ENCODE measurements at regions not wholly inside any gene's neighbourhood (a gene's known extent, or its start where the extent isn't known, plus 50 kb on each side); places are given as distances from the start of the nearest gene placed in this dataset.

DNA sequence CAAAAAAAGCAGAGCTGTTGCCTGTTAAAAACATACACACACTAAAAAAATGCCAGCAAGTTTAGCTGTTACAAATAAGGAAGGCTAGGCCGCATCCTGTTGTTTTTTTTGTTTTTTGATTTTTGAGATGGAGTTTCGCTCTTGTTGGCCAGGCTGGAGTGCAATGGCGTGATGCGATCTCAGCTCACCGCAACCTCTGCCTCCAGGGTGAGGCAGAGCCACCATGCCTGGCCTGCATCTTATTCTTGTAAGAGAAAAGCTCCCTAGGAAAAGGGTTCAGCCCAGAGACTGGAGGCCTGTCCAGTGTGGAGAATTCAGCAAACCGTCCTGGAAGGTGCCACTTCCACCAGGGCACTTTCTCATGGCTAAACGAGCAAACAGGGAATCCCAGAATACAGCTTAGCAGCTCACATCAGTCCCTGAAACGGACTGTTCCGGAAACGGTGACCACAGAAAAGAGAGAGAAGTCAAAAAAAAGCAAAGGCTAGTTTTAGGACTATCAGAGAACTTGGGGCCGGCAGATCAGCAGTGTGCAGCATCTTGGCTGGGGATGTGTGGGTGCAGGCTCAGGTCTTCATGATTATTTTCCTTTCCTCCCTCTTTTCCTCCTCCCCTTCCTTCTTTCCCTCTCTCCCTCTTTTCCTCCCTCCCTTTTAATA, 283.6 kb downstream of the AJAP1 start:
- FAIRE-seq (no peak), DNase-seq (ENCODE audit: insufficient read length, low spot score) (no peak)
- no peak for TF ChIP-seq POLR2A (IDR thresholded peaks at IDR 0.05; ENCODE audit: low read depth, low read length)

DNA sequence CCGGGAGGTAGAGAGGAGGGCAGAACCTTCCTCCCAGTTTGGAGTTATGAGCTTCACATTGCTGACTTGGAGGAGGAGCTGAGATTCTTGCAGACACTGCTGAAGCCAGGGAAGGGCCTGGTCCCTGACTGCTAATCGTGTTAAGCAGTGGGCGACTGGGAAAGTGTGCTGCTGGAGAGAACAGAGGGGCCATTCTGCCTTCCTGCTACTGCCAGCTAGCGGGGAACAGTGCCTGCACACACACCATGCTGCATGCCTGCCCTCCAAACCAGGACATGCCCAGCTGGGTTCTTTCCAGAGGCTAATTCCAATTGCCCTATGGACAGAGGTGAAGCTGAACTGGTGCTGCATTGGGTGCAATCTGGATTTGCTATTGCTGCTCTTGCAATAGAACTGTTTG, 281.4 kb downstream of the AJAP1 start:
- no peak for TF ChIP-seq POLR2A (IDR thresholded peaks at IDR 0.05; ENCODE audit: low read depth, low read length)
- no peak for DNase-seq (ENCODE audit: insufficient read length, low spot score)
- FAIRE-seq = no peak

DNA sequence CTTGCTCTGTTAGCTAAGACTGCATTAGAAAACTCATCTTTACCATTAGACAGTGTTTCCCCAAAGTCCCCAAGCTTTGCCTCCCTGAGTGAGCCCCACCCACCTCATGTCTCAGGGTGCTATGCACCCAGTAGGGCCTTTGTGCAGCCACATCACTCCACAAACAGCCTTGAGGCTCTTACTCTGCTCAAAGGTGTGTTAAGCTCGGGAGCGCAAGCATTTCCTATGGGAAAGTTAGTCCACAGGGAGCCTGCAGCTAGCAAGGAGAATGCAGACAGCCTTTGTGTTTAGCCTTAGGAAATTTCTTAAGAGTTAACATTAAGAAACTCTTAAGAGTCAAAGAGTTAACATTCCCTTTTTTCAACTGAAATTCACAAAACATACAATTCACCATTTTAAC, 278.8 kb downstream of the AJAP1 start:
- no peak for DNase-seq (ENCODE audit: insufficient read length, low spot score)
- TF ChIP-seq POLR2A (IDR thresholded peaks at IDR 0.05; ENCODE audit: low read depth, low read length) = no peak
- no peak for FAIRE-seq

DNA sequence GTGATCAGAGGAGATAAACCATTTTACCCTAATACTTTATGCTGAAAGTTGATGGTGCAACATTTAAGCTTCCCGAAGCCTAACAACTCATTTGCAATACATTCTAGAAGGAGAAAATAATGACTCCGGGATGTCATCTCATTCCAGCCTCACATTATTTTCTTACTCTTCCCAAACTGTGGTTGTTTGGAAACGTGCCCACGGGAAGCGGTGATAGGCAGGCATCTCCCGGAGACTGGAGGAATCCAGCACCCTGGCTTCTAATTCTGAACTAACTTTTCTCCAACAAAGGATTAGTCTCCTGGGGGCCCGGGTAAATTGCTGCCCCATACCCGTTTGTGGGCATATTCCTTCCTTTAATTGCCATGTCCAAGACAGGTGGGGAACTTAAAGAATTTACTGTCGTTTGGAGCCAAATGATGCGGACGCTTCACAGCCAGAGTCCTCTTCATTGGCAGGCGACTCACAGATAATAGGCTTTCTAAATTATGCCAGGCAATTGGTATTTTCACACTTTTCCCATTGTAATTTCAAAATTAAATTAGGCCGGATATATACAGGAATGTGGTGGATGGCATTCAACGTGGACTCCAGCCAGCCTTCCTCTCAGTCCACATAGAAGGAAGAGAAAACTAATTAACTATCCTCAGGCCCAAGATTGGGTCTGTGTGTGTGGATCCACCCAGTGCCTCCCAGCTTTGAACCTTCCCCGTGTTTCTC, 278.1 kb downstream of the AJAP1 start:
- no peak for TF ChIP-seq POLR2A (IDR thresholded peaks at IDR 0.05; ENCODE audit: low read depth, low read length)

DNA sequence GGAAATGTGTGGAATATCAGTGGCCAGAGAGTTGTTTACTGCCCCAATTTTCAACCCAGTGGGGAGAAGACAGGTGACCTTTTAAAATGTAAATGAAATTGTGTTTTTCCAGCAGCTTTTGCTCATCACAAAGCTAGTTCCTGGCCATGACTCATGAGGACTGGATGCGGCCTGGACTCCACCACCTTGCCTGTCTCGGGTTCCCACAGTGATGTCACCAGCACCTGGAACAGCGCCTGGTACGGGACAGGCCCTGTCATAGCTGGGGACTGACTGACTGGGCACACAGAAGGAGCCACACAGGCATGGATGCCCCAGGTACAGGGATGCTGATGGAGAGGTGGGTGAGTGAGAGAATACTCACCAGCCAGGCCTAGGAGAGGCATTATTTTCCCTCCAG, 277.1 kb downstream of the AJAP1 start:
- FAIRE-seq (no peak), DNase-seq (ENCODE audit: insufficient read length, low spot score) (no peak)
- no peak for TF ChIP-seq POLR2A (IDR thresholded peaks at IDR 0.05; ENCODE audit: low read depth, low read length)

More for the DNA sequence above, 278.1 kb downstream of the AJAP1 start:
- no peak for FAIRE-seq
- no peak for DNase-seq (ENCODE audit: insufficient read length, low spot score)

DNA sequence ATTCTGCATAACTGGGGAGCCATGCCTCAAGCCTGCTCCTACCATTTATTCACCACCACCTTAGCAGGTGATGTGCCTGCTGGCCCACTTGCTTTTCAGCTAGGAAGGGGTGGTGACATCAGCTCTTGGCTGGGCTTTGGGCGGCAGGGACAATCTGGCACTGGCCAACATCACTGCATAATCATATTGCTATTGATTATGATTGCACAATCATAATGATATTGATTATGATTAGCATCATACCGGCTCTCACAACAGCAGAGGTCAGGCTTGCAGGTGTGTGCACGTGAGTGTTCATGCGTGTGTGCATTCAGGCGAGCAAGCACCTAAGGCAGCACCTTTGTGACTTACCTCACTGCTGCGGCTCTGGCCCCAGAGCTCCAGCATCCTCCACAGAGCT, 273.8 kb downstream of the AJAP1 start:
- no peak for FAIRE-seq
- DNase-seq (ENCODE audit: insufficient read length, low spot score) = no peak
- TF ChIP-seq POLR2A (IDR thresholded peaks at IDR 0.05; ENCODE audit: low read depth, low read length) = no peak

DNA sequence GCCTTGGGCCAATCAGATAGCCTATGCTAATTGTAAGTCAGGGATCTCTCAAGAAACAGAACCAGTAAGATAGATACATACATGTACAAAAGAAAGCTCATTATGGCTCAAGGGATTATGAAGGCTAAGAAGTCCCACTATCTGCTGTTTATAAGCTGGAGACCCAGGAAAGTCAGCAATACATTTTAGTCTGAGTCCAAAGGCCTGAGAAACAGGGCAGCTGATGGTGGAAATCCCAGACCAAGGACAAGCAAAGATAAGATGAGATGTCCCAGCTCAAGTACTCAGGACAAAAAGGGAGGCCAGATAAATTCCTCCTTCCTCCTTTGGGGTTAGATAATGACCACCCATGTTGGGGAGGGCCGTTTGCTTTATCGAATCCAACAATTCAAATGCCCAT, 269.9 kb downstream of the AJAP1 start:
- DNase-seq (ENCODE audit: insufficient read length, low spot score) = no peak
- no peak for FAIRE-seq
- TF ChIP-seq POLR2A (IDR thresholded peaks at IDR 0.05; ENCODE audit: low read depth, low read length) = no peak

DNA sequence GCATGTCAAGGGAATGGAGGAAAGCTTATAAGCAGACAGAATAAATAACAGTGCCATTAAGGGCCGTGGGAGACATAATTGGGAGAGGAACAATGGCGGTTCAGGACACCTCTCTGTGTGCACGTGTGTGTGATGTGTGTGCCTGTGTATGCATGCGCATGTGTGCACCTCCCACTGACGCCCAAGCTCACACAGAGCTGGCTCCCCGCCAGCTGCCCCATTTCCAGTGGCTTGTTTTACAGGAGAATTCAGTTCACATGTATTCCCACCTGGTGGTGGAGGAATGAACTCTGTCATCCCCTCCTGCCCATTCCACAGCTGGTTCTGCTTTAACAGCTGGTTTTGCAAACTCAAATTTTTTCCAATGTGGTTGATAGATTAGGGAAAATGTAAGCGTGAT, 262.2 kb downstream of the AJAP1 start:
- FAIRE-seq (no peak), DNase-seq (ENCODE audit: insufficient read length, low spot score) (no peak)
- TF ChIP-seq POLR2A (IDR thresholded peaks at IDR 0.05; ENCODE audit: low read depth, low read length) = no peak

DNA sequence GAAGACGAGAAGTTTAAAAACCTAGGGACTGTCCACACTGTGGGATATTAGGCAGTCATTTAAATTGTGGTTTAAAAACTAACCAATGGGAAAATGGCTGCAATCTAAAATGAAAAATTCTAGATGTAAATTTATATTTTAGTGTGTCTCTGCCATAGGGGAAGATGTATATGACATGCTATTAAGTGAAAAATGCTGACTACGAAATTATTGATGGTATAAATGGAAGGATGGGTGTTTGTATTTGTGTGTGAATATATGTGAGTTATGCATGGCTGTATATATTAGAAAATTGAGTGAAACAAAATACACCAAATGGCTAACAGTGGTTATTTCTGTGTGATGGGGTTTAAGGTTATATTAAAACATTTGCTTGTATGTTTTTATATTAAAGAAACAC, 260.7 kb downstream of the AJAP1 start:
- DNase-seq (ENCODE audit: insufficient read length, low spot score) (no peak), FAIRE-seq (no peak)
- no peak for TF ChIP-seq POLR2A (IDR thresholded peaks at IDR 0.05; ENCODE audit: low read depth, low read length)

DNA sequence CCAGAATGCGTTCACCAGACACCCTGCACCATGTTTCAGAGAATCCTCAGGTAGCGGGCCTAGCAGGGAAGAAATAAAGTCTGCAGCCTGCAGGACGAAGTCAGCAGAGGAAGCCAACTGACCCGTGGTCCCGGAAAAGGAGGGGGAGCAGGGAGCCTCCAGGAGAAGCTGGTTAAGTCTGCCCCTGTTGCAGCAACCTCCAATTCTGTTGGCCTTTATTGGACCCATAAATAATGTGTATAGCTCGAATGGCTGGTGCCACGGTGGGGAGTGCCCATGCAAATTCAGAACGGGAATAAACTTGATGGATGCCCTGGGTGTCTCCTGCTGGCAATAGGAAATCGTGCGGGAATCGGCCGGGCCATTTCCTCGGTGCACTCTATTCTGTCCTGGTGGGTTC, 254.1 kb downstream of the AJAP1 start:
- TF ChIP-seq POLR2A (IDR thresholded peaks at IDR 0.05; ENCODE audit: low read depth, low read length) = no peak
- FAIRE-seq (no peak), DNase-seq (ENCODE audit: insufficient read length, low spot score) (no peak)

DNA sequence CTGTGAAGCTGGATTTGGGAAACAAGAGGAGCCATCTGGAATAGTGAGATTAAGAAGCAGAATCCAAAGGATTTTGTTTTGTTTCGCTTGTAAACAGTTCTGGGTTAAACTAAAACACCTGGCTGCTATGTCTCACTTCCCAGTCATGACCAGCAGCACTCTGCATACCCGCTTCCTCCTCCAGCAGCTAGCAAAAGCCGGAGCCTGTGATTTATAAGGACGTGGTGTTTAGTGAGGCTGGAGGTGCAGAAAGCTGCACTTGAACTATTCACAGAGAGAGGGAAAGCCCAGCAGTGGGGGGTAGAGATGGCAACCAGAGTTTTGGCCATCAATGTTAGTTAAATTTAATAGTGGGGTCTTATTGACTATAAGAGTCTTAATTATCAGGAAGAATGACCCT, 240.2 kb downstream of the AJAP1 start:
- no peak for TF ChIP-seq POLR2A (IDR thresholded peaks at IDR 0.05; ENCODE audit: low read depth, low read length)
- FAIRE-seq (no peak), DNase-seq (ENCODE audit: insufficient read length, low spot score) (no peak)

DNA sequence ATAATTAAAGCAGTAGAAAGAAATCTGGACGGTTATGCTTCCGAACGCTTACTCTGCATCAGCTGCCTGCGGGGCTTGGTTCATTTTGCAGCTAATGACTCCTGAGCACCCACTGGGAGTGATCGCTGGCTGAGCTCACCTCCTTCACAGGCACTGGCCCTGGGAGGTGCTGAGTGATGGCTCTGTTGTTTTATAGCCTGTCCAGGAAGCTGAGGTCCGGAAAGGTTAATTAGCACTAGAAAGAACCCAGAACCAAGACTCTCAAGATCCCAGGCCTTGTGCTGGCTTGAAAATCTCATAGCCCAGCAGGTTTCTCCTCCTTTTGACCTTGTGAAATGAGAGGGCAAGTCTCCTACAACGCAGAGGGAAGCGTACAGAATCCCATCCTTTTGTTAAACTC, 226.2 kb downstream of the AJAP1 start:
- DNase-seq (ENCODE audit: insufficient read length, low spot score) (no peak), FAIRE-seq (no peak)
- no peak for TF ChIP-seq POLR2A (IDR thresholded peaks at IDR 0.05; ENCODE audit: low read depth, low read length)

DNA sequence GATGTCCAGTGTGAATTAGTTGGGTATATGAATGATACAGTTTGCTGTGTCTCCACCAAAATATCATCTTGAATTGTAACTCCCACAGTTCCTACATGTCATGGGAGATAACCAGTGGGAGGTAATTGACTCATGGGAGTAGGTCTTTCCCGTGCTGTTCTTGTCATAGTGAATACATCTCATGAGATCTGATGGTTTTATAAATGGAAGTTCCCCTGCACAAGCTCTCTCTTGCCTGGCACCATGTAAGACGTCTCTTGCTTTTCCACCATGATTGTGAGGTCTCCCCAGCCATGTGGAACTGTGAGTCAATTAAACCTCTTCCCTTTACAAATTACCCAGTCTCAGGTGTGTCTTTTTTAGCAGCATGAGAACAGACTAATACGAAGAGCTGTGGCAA, 223.0 kb downstream of the AJAP1 start:
- no peak for TF ChIP-seq POLR2A (IDR thresholded peaks at IDR 0.05; ENCODE audit: low read depth, low read length)
- FAIRE-seq (no peak), DNase-seq (ENCODE audit: insufficient read length, low spot score) (no peak)

DNA sequence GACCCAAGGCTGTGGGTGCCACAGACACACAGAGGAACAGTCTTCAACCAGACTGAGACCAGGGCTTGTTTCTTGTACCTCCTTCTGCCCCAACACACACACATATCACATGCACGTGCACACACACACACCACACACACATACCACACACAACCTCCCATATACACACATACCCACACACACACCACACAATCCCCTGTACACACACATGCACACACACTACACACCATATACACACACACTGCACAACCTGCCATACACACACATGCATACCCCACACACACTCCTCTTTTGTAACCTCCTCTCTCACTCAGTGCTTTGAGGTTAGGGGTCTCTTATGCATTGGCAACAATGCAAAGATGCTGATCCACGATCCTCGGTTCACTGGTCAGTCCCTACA, 217.0 kb downstream of the AJAP1 start:
- no peak for TF ChIP-seq POLR2A (IDR thresholded peaks at IDR 0.05; ENCODE audit: low read depth, low read length)
- FAIRE-seq (no peak), DNase-seq (ENCODE audit: insufficient read length, low spot score) (no peak)

DNA sequence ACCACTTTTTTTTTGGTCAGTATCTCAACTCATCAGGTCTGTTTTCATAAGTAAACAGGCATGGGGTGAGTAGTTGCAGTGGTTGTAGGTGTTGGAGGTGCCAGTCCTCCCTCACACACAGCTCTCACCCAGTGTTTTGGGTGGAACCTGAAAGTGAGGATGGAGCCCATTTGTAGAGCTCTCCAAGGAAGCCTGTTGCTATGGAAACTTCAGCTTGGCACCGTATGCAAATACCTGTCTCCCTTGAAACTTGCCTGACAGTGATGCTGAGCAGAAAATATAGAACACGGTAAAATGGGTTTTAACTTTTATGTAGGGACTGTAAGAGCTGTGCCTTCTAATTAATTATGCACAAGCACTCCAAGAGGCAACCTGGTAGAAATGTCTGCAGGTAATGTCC, 214.1 kb downstream of the AJAP1 start:
- DNase-seq (ENCODE audit: insufficient read length, low spot score) (no peak), FAIRE-seq (no peak)
- TF ChIP-seq POLR2A (IDR thresholded peaks at IDR 0.05; ENCODE audit: low read depth, low read length) = no peak
